IMR-90 (cell line): ENCODE measurements at regions not wholly inside any gene's neighbourhood (a gene's known extent, or its start where the extent isn't known, plus 50 kb on each side); places are given as distances from the start of the nearest gene placed in this dataset.

ENCODE experiments used
- ATAC-seq: fragments of 200-7000 bp; cut with Tn5 transposase; 2 replicates; pipeline ENCODE4 v1.9.1; 2020; ENCODE audit warnings: low read depth, mild to moderate bottlenecking, moderate library complexity
- BruUV-seq: library from RNA; stranded (reverse); fragments of 400-500 nt; replicated peaks from 2 replicates; lab custom pipeline; 2021; lab: Mats Ljungman, UMichigan
- CTCF ChIA-PET: fragments of 300-600 bp; formaldehyde crosslinking; extraction: SDS; loops from one replicate; lab custom pipeline; 2021; ENCODE audit warnings: antibody characterized with exemption; lab: Yijun Ruan, JAX
- POLR2A ChIA-PET: fragments of 300-600 bp; sonication (Branson Sonifier 250); formaldehyde crosslinking; loops from one replicate; lab custom pipeline; 2022; ENCODE audit warnings: antibody characterized with exemption; ENCODE audit not compliant: unreplicated experiment; lab: Charles Lee
- DNase-seq: peaks from one replicate; pipeline ENCODE4 v3.0.0; 2013
- H2AFZ ChIP-seq: replicated peaks from 2 replicates; pipeline ENCODE3; 2013; ENCODE audit warnings: low read length, mild to moderate bottlenecking; ENCODE audit not compliant: poor library complexity
- H2AK5ac ChIP-seq: 2 replicates; pipeline ENCODE4 v1.6.1; 2013; ENCODE audit warnings: low read depth, low read length, inconsistent platforms
- H2AK9ac ChIP-seq: replicated peaks from 2 replicates; pipeline ENCODE3; 2013; ENCODE audit warnings: mild to moderate bottlenecking, low read depth, low read length, moderate library complexity; ENCODE audit not compliant: poor library complexity
- H2BK120ac ChIP-seq: 2 replicates; pipeline ENCODE4 v1.6.1; 2013; ENCODE audit warnings: low read depth, low read length, inconsistent platforms
- H2BK15ac ChIP-seq: 3 replicates; pipeline ENCODE4 v1.6.1; 2013; ENCODE audit warnings: low read depth, low read length, inconsistent platforms
- H2BK20ac ChIP-seq: 2 replicates; pipeline ENCODE4 v1.6.1; 2013; ENCODE audit warnings: low read depth, mild to moderate bottlenecking, inconsistent platforms, low read length, moderate library complexity
- H2BK5ac ChIP-seq: 2 replicates; pipeline ENCODE4 v1.6.1; 2013; ENCODE audit warnings: mild to moderate bottlenecking, low read depth, low read length, inconsistent platforms; ENCODE audit not compliant: poor library complexity, severe bottlenecking
- H3K14ac ChIP-seq: replicated peaks from 2 replicates; pipeline ENCODE4 v1.6.1; 2013; ENCODE audit warnings: low read depth, low read length, inconsistent platforms
- H3K18ac ChIP-seq: 2 replicates; pipeline ENCODE4 v1.6.1; 2013; ENCODE audit warnings: low read depth, low read length, control low read depth
- H3K23ac ChIP-seq: 2 replicates; pipeline ENCODE4 v1.6.1; 2013; ENCODE audit warnings: low read depth, low read length, inconsistent platforms
- H3K27ac ChIP-seq: 2 replicates; pipeline ENCODE4 v1.5.1; 2013; ENCODE audit warnings: mild to moderate bottlenecking, control low read depth, low read length; ENCODE audit not compliant: insufficient read depth
- H3K27me3 ChIP-seq: 2 replicates; pipeline ENCODE4 v1.6.1; 2013; ENCODE audit warnings: low read length; ENCODE audit not compliant: control insufficient read depth, insufficient read depth
- H3K36me3 ChIP-seq: 2 replicates; pipeline ENCODE4 v1.6.1; 2013; ENCODE audit warnings: low read length, mixed read lengths; ENCODE audit not compliant: control insufficient read depth, insufficient read depth
- H3K4ac ChIP-seq: 2 replicates; pipeline ENCODE4 v1.6.1; 2013; ENCODE audit warnings: low read depth, low read length, inconsistent platforms
- H3K4me1 ChIP-seq: 2 replicates; pipeline ENCODE4 v1.6.1; 2013; ENCODE audit warnings: low read length, mixed read lengths; ENCODE audit not compliant: control insufficient read depth, insufficient read depth
- H3K4me2 ChIP-seq: 2 replicates; pipeline ENCODE4 v1.6.1; 2013; ENCODE audit warnings: low read depth, mild to moderate bottlenecking, control low read depth, low read length, moderate library complexity
- H3K4me3 ChIP-seq: 2 replicates; pipeline ENCODE4 v1.5.1; 2013; ENCODE audit warnings: low read depth, mild to moderate bottlenecking, control low read depth, low read length, moderate library complexity; ENCODE audit not compliant: insufficient read depth
- H3K56ac ChIP-seq: 2 replicates; pipeline ENCODE4 v1.6.1; 2013; ENCODE audit warnings: low read length, inconsistent platforms; ENCODE audit not compliant: insufficient read depth; ENCODE audit errors: extremely low read depth
- H3K79me1 ChIP-seq, 2 experiments: 2 replicates each; pipeline ENCODE4 v1.6.1; 2013; ENCODE audit warnings: low read length in 2 of 2, inconsistent platforms in 1 of 2, low read depth in 1 of 2
- H3K9ac ChIP-seq: 2 replicates; pipeline ENCODE4 v1.6.1; 2013; ENCODE audit warnings: low read depth, low read length, control low read depth
- H3K9me1 ChIP-seq: 2 replicates; pipeline ENCODE4 v1.6.1; 2013; ENCODE audit warnings: low read length, inconsistent platforms; ENCODE audit not compliant: insufficient read depth
- H3K9me3 ChIP-seq: 2 replicates; pipeline ENCODE4 v1.6.1; 2013; ENCODE audit warnings: low read length; ENCODE audit not compliant: control insufficient read depth, insufficient read depth
- H4K20me1 ChIP-seq: 2 replicates; pipeline ENCODE4 v1.6.1; 2013; ENCODE audit warnings: low read length, inconsistent platforms; ENCODE audit not compliant: insufficient read depth
- H4K5ac ChIP-seq: 2 replicates; pipeline ENCODE4 v1.6.1; 2013; ENCODE audit warnings: mild to moderate bottlenecking, low read depth, low read length, control low read depth
- H4K8ac ChIP-seq, 2 experiments: 2 replicates each; pipeline ENCODE4 v1.6.1; 2013; ENCODE audit warnings: low read depth in 2 of 2, low read length in 2 of 2, control low read depth in 1 of 2, inconsistent platforms in 1 of 2
- H4K91ac ChIP-seq: 2 replicates; pipeline ENCODE4 v1.6.1; 2013; ENCODE audit warnings: low read depth, low read length, inconsistent platforms; ENCODE audit not compliant: insufficient read depth
- CEBPB ChIP-seq: IDR thresholded peaks from 2 replicates; pipeline ENCODE4 v1.6.1; 2012; ENCODE audit warnings: low read depth, low read length, improper control_type of control experiment
- CHD1 ChIP-seq: IDR thresholded peaks from 2 replicates; pipeline ENCODE4 v1.6.1; 2012; ENCODE audit warnings: low read depth, low read length, improper control_type of control experiment
- MAFK ChIP-seq: IDR thresholded peaks from 2 replicates; pipeline ENCODE4 v1.6.1; 2012; ENCODE audit warnings: low read depth, low read length, improper control_type of control experiment
- MAZ ChIP-seq: IDR thresholded peaks from 2 replicates; pipeline ENCODE4 v1.6.1; 2012; ENCODE audit warnings: low read depth, mild to moderate bottlenecking, low read length, improper control_type of control experiment, moderate library complexity, borderline replicate concordance
- MXI1 ChIP-seq: IDR thresholded peaks from 2 replicates; pipeline ENCODE4 v1.6.1; 2012; ENCODE audit warnings: low read depth, mild to moderate bottlenecking, low read length, moderate library complexity, borderline replicate concordance
- POLR2A ChIP-seq: IDR thresholded peaks from 2 replicates; pipeline ENCODE4 v1.6.1; 2012; ENCODE audit warnings: mild to moderate bottlenecking, low read depth, low read length
- RFX5 ChIP-seq: IDR thresholded peaks from 2 replicates; pipeline ENCODE4 v1.8.0; 2012; ENCODE audit warnings: low read depth, mild to moderate bottlenecking, low read length, moderate library complexity
- SMC3 ChIP-seq: fragments of 150-350 bp; IDR thresholded peaks from 2 replicates; pipeline ENCODE4 v1.6.1; 2016; ENCODE audit warnings: low read depth, mild to moderate bottlenecking, antibody characterized with exemption, low read length, moderate library complexity
- WGBS, 2 experiments: methylation state at CpG; one replicate each; pipeline versions ENCODE4 v1.1.5 to v1.1.7; 2013; ENCODE audit warnings: missing lambda C conversion rate in 2 of 2; ENCODE audit not compliant: insufficient read length in 1 of 2; ENCODE audit errors: extremely low coverage in 2 of 2; 5-methylcytosine and 5-hydroxymethylcytosine counted together
- dilution Hi-C: fragments of 300-500 bp; cut with HindIII; formaldehyde crosslinking; loops from one replicate; pipeline ENCODE4 v1.14.3; 2018; ENCODE audit warnings: low sequenced_read_pairs; ENCODE audit not compliant: unreplicated experiment
- in situ Hi-C: fragments of 300-500 bp; cut with MboI; formaldehyde crosslinking; loops from 3 replicates; pipeline ENCODE4 v1.14.3; 2019; ENCODE audit warnings: low sequenced_read_pairs, inconsistent platforms, mixed read lengths
- intact Hi-C: fragments of 100-400 bp; cut with micrococcal nuclease; formaldehyde crosslinking; loops from 2 replicates; pipeline ENCODE4 v1.10.0; 2022

DNA sequence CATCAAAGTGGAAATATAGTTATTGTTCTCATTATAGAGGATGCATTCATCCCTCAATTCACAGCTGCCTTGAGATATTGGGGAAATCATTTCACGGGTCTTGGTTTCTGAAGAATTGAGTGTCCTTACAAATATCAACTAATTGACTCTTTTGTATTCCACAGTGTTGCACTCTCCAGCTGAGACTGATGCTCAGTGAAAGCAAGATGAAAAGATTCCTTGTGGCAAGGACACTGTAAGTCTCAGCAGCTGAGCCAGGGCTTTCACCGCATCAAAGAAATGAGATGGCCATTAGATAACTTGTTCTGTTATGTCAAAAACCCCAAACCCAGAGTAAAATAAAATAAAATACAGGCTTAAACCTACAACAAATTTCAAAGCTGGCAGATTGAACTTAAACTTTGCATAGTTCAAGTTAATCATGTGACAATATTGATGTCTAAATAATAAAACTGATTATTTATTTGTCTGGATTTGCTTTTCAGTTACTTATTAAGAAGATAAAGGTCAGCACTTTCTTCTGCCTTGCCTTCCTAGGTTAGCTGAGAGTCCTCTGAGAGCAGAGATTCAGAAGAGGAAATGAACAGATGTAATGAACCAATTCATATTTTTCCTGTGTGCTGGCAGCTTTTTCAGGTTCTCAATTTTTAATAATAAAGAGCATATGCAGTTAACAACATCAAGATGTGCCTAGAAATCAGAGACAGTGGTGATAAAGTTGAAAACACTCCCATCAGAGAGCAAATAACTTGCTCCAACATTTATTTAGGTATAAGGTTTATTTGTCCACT lies 82.4 kb upstream of the SMLR1 start:
- Histone ChIP-seq H3K4me1 (no peaks in the 10 kb centered on the region; the same call in 1 of the 2 replicates), H3K23ac (no peak overlapping the region), H2BK20ac (no peak overlapping the region), H4K20me1 (no peaks in the 10 kb centered on the region), H3K9me1 (0 out of 2 replicates have a peak, but pooled peaks cover 3% of the 10 kb centered on the region), H3K9me3 (peaks cover 5% of the 10 kb centered on the region), H3K27ac (no peak overlapping the region), H3K14ac (no peak overlapping the region), H3K18ac (no peak overlapping the region), H4K5ac (no peak overlapping the region), H3K36me3 (no peaks in the 10 kb centered on the region), H3K27me3 (no peaks in the 10 kb centered on the region; the same call in 1 of the 2 replicates), H2BK120ac (no peak overlapping the region), H3K4me2 (no peak overlapping the region), H4K8ac (no peak overlapping the region), H2AK9ac (no peak overlapping the region), H2BK5ac (no peak overlapping the region), H3K4ac (no peak overlapping the region), H3K79me1 (no peaks in the 10 kb centered on the region), H4K91ac (no peak overlapping the region), H2BK15ac (no peak overlapping the region), H2AFZ (no peak overlapping the region), H3K9ac (no peak overlapping the region), H3K56ac (no peak overlapping the region), H3K4me3 (no peak overlapping the region), H2AK5ac (no peak overlapping the region)
- in situ Hi-C loops, result no loop called here
- CTCF ChIA-PET, result no interaction called here
- TF ChIP-seq CEBPB (no peak), CHD1 (no peak), POLR2A (no peak), MXI1 (no peak), MAFK (no peak), MAZ (no peak), SMC3 (no peak), RFX5 (no peak)
- intact Hi-C loops, result no loop called here
- no CpG with 5 or more reads among the region's 2 CpGs for WGBS, 2 experiments
- dilution Hi-C loops, result no loop called here
- DNase-seq, result no peak
- no TSS peak for BruUV-seq
- POLR2A ChIA-PET, result interaction anchor here (0.7 kb wide), 1 partner anchor 535 kb away, joined by 3 read pairs; no protein-coding TSS in a partner anchor
- no peak for ATAC-seq
